NT2/D1 (cell line): ENCODE measurements at regions not wholly inside any gene's neighbourhood (a gene's known extent, or its start where the extent isn't known, plus 50 kb on each side); places are given as distances from the start of the nearest gene placed in this dataset.

Experiments
- YY1 ChIP-seq: IDR thresholded peaks from 2 replicates; pipeline ENCODE4 v1.6.1; 2011; ENCODE audit not compliant: insufficient read length, insufficient read depth
- ZNF274 ChIP-seq: IDR thresholded peaks from 2 replicates; pipeline ENCODE4 v1.6.1; 2011; ENCODE audit warnings: mild to moderate bottlenecking, low read depth, low read length

GRCh38 chr2:34979148-34979547 is 1376.4 kb upstream of the CRIM1 start:
- TF ChIP-seq YY1: no peak
- no peak for TF ChIP-seq ZNF274
